C1 segment of cervical spinal cord (tissue), 14 donors: ENCODE measurements at regions not wholly inside any gene's neighbourhood (a gene's known extent, or its start where the extent isn't known, plus 50 kb on each side); places are given as distances from the start of the nearest gene placed in this dataset.
"Not testable (repeated sequence)": the region's sequence is repeated elsewhere in the genome, so short reads cannot be mapped to it uniquely, and the experiment has no call there.

Experiments used
- DNase-seq, 14 donors: peaks; one replicate each; lab custom pipeline; 2025; lab: John Stamatoyannopoulos, UW

GRCh38 chr21:18819507-18819906 is 415.9 kb upstream of the TMPRSS15 start:
- DNase-seq, result no peak

- DNase-seq, result no peak
Observed at GRCh38 chr21:18826562-18826961, 423.0 kb upstream of the TMPRSS15 start.

GRCh38 chr21:18831942-18832676 is 428.5 kb upstream of the TMPRSS15 start:
- DNase-seq, result no peak

- no peak for DNase-seq
Observed at GRCh38 chr21:18832950-18833349, 429.4 kb upstream of the TMPRSS15 start.

- not testable (repeated sequence) for DNase-seq
Observed at GRCh38 chr21:18834121-18834520, 430.5 kb upstream of the TMPRSS15 start.

- no peak for DNase-seq
Observed at GRCh38 chr21:18840239-18840638, 436.7 kb upstream of the TMPRSS15 start.

- DNase-seq, result not testable (repeated sequence)
Observed at GRCh38 chr21:18857606-18858005, 454.0 kb upstream of the TMPRSS15 start.

GRCh38 chr21:18869104-18869503 is 465.5 kb upstream of the TMPRSS15 start:
- DNase-seq, result no peak

GRCh38 chr21:18877917-18878316 is 474.3 kb upstream of the TMPRSS15 start:
- no peak for DNase-seq

- no peak for DNase-seq
Observed at GRCh38 chr21:18887922-18888602, 484.5 kb upstream of the TMPRSS15 start.

- no peak for DNase-seq
Observed at GRCh38 chr21:18893406-18893805, 489.8 kb upstream of the TMPRSS15 start.

- no peak for DNase-seq
Observed at GRCh38 chr21:18894387-18894786, 490.8 kb upstream of the TMPRSS15 start.

GRCh38 chr21:18899261-18899660 is 495.7 kb upstream of the TMPRSS15 start:
- DNase-seq, result no peak

GRCh38 chr21:18902660-18903059 is 499.1 kb upstream of the TMPRSS15 start:
- DNase-seq, result no peak

GRCh38 chr21:18907076-18907475 is 503.5 kb upstream of the TMPRSS15 start:
- DNase-seq, result no peak

GRCh38 chr21:18908641-18909040 is 505.1 kb upstream of the TMPRSS15 start:
- DNase-seq, result no peak

GRCh38 chr21:18913914-18914313 is 510.3 kb upstream of the TMPRSS15 start:
- DNase-seq, result no peak

- no peak for DNase-seq
Observed at GRCh38 chr21:18914570-18914969, 511.0 kb upstream of the TMPRSS15 start.

GRCh38 chr21:18917622-18918021 is 514.0 kb upstream of the TMPRSS15 start:
- no peak for DNase-seq

- DNase-seq, result no peak
Observed at GRCh38 chr21:18931237-18931636, 527.7 kb upstream of the TMPRSS15 start.

- no peak for DNase-seq
Observed at GRCh38 chr21:18937337-18937736, 533.8 kb upstream of the TMPRSS15 start.

- no peak for DNase-seq
Observed at GRCh38 chr21:18940791-18941190, 537.2 kb upstream of the TMPRSS15 start.

GRCh38 chr21:18950045-18950740 is 546.6 kb upstream of the TMPRSS15 start:
- DNase-seq, result no peak
